ENCODE measurements at regions not wholly inside any gene's neighbourhood (a gene's known extent, or its start where the extent isn't known, plus 50 kb on each side); places are given as distances from the start of the nearest gene placed in this dataset.

- DNase-seq, result no peak
Measured at GRCh38 chr16:66167564-66168291, 198.8 kb upstream of the CDH5 start.

- DNase-seq, result no peak
Measured at GRCh38 chr16:66166490-66166889, 200.0 kb upstream of the CDH5 start.

DNA sequence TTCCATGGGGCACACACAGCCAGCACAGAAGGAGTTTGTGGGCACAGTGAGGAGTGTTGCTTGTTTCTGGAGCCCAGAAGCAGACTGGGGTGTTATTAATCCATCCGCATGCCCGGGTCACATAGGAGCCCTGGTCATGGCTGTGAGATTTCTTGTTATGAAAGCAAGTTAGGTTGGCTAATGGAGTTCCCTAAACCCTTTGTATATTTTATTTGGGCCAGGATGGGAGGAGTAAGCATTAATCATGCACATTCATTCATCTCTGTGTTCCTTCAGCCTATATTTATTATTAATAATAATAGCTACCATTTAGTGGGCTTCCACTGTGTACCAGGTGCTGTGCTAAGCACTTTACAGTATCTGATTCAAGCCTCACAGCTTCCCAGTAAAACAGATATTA lies 200.6 kb upstream of the CDH5 start:
- DNase-seq, result no peak

GRCh38 chr16:66164581-66165247 lies 201.8 kb upstream of the CDH5 start:
- DNase-seq, result no peak

DNA sequence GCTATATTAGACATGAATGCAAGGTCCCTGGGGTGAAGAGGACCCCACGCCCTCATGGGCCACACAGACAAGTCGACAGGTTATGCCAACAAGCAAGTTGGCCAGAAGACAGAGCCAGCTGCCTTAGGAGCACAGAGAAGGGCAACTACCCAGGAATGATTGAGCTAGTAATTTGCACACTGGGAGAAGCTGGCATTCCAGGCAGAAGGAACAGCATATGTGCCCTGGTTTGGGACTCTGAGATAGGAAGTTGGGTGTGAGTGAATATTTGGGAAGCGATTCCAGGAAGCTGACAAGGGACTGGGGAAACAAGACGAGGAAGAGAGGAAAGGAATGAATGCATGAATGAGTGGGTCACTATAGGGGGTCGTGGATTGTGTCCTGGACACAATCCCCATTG lies 203.7 kb upstream of the CDH5 start:
- no peak for DNase-seq

DNA sequence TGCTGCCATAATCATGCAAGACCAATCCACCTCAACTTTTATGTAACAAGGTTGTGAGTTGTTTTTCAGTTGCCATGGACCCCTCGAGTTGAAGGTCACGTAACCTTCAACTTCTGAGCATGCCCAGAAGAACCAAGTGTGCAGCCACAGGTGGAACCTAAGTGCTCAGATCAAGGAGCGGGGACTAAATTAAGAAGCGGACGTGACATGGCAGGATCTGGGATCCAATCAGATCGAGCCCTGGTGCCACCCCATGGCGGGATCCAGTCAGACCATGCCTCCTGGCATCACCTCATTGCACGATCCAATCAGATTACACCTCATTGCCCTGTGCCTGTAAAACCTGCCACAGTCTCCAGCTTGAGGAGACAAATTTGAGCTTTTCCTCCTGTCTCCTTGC lies 204.5 kb upstream of the CDH5 start:
- no peak for DNase-seq

DNA sequence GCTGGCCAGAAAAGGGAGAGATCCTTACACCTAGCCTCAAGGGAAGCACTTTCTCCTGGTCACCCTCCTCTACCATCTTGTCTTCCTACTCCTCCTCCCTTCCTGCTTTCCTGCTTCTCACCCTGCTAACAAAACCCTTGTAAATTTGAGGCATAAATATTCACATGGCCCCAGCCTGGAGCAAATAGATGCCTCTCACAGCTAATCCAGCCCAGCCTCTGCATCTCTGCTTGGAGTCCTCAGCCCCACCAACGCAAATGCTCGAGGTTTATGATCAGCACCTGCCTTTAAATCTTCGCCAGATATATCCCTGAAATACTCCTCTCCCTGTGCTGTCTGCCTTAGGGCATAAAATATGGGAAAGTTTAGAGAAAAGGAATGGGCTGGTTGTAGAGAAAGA lies 205.2 kb upstream of the CDH5 start:
- no peak for DNase-seq

DNA sequence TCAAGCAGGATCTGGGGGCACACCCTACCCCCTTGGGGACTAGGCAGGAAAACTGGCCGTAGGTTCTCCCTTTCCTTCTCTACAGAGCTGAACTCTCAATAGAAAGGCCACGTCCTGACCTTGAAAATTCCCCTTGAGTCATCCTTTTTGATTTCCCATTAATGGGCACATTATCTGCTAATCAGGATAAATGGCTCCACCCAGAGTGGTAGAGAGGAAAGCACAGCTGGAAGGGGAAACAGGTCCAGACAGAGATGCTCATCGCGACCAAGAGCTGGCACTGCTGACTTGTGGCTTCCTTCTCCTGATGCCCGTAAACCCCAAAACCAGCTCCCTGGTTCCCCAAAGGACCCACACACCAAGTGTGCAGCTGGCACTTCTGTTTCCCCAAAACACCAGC lies 206.5 kb upstream of the CDH5 start:
- DNase-seq, result no peak

- no peak for DNase-seq
Measured at GRCh38 chr16:66156538-66156937, 210.0 kb upstream of the CDH5 start.

GRCh38 chr16:66155933-66156332 lies 210.6 kb upstream of the CDH5 start:
- DNase-seq, result no peak

- no peak for DNase-seq
Measured at GRCh38 chr16:66154801-66155200, 211.7 kb upstream of the CDH5 start.

DNA sequence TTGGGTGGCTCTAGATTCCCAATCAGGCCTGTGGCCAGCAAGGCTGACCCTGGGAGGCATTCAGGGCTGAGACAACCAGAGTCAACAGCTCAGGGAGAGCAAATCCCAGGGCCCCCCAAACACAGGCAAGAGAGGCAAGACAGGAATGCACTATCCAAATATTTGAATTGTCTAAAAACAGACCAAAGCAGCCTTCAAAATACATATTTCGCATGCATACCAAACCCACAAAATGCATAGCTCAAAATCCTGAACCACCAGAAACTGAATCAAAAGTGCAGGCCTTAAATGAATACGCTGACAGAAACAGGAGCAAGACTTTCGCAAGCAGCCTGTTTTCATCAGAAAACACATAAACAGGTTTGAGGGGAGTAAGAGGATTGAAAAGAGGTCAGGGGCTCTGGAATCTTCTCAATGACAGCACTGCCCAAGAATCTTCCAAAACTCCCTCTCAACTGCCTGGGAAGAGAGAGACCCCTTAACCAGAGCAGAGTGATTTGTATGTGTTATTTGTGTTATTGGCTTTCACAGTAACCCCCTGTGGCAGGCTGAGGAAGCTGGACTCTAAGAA lies 213.6 kb upstream of the CDH5 start:
- peak; percentile 51 for DNase-seq

DNA sequence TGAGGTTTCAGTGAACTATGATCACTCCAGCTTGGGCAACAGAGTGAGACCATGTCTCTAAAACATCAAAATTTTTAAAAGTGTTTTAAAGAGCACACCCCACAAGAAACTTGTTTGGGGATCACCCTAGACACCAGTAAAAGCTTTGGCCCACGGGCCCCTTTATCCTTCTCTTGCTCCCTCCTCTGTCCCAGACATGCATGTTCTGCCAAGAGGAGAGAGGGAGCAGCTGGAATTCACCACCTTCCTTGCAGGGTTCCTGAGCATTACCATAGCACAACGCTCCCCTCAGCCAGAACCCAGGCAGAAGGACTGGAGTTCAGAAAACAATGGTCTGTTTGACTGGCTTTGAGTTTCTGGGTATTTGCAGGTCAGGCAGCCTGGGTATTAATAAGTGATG lies 214.3 kb upstream of the CDH5 start:
- DNase-seq, result no peak

GRCh38 chr16:66150698-66151482 lies 215.6 kb upstream of the CDH5 start:
- DNase-seq, result no peak

DNA sequence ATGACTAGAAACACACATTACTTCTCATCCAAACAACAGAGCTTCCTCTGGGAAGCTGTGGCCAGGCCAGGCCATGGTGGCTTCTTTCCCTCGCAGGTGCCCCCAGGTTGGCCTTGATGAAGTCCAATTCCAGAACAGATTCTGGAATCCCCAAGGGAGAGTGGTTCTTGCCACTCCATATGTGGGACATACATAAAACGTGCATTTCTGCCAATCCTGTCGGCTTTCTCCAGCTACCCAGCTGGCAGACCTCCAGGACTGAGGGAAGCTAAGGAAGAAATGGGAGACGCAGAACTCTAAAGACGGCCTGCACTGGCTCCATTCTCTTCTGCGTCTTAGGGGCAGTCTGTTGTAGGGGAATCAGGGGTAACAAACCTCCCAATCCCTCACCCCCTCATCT lies 219.2 kb upstream of the CDH5 start:
- DNase-seq, result peak; percentile 57

- no peak for DNase-seq
Measured at GRCh38 chr16:66146798-66147197, 219.7 kb upstream of the CDH5 start.

- no peak for DNase-seq
Measured at GRCh38 chr16:66144641-66145040, 221.8 kb upstream of the CDH5 start.

GRCh38 chr16:66143415-66143814 lies 223.1 kb upstream of the CDH5 start:
- no peak for DNase-seq

DNA sequence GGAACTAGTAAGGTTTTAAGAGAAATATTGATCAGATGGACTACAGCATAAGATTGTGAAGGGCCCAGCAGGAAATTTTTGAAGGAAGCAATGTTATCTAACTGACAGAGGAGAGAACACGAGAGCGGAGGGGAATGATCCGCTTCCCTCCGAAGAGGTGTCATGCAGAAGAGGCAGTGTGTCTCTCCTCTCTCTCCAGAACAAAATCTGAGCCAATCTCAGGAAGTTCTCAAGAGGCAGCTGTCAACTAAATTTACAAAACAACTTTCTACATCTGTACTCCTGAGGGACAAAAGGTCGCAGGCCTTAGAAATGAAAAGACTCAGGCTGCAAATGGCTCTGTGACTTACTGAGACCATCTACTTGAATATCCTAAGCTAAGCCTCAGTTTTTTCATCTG lies 224.6 kb upstream of the CDH5 start:
- no peak for DNase-seq

- no peak for DNase-seq
Measured at GRCh38 chr16:66137853-66138252, 228.6 kb upstream of the CDH5 start.

DNA sequence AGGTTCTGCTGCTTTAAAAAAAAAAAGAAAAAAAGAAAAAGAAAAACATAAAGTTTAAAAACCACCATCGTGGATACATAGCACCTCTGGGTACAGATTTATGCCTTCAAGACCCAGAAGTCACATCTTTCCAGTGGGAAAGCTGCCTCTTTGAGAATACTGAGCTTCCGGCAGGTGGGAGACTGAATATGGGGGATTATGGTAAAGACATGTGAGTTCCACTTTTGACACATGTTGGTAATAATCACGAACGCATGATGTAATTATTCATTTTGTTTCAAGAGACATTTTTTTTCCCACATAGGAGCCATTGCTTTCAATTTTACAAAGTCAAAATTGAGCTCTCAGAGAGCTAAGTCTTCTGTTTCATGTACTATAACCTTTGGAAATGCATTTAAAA lies 229.7 kb upstream of the CDH5 start:
- no peak for DNase-seq

- DNase-seq, result no peak
Measured at GRCh38 chr16:66135838-66136237, 230.7 kb upstream of the CDH5 start.

- DNase-seq, result peak; percentile 51
Measured at GRCh38 chr16:66135421-66135831, 231.1 kb upstream of the CDH5 start.

GRCh38 chr16:66134875-66135274 lies 231.6 kb upstream of the CDH5 start:
- DNase-seq, result no peak
